Skeletal muscle satellite cell (primary cell): ENCODE measurements at regions not wholly inside any gene's neighbourhood (a gene's known extent, or its start where the extent isn't known, plus 50 kb on each side); places are given as distances from the start of the nearest gene placed in this dataset.

Experiments
- H3K27me3 ChIP-seq: 2 replicates; pipeline ENCODE4 v1.7.0; 2013; ENCODE audit warnings: low read length; ENCODE audit not compliant: control insufficient read depth, insufficient read depth
- H3K36me3 ChIP-seq: 2 replicates; pipeline ENCODE4 v1.7.0; 2013; ENCODE audit warnings: mild to moderate bottlenecking, control low read depth, low read length; ENCODE audit not compliant: insufficient read depth
- H3K4me1 ChIP-seq: 2 replicates; pipeline ENCODE4 v1.7.0; 2013; ENCODE audit warnings: low read length; ENCODE audit not compliant: control insufficient read depth, insufficient read depth
- H3K4me2 ChIP-seq: 2 replicates; pipeline ENCODE4 v1.7.0; 2013; ENCODE audit warnings: mild to moderate bottlenecking, low read length
- H3K4me3 ChIP-seq: 2 replicates; pipeline ENCODE4 v1.7.0; 2013; ENCODE audit warnings: low read length
- H3K9ac ChIP-seq: 2 replicates; pipeline ENCODE4 v1.7.0; 2013; ENCODE audit warnings: mild to moderate bottlenecking, low read depth, low read length, moderate library complexity
- H3K9me3 ChIP-seq: replicated peaks from 2 replicates; pipeline ENCODE4 v1.7.0; 2013; ENCODE audit warnings: mild to moderate bottlenecking, control low read depth, low read length

- no peaks in the 10 kb centered on the region for H3K36me3 ChIP-seq
- H3K9ac ChIP-seq = no peak overlapping the region
- H3K4me2 ChIP-seq = no peak overlapping the region
- no peaks in the 10 kb centered on the region for H3K9me3 ChIP-seq
- no peak overlapping the region for H3K4me3 ChIP-seq
- no peaks in the 10 kb centered on the region for H3K4me1 ChIP-seq
- no peaks in the 10 kb centered on the region for H3K27me3 ChIP-seq
Observed at GRCh38 chr9:88923653-88924288, 67.5 kb upstream of the S1PR3 start.

GRCh38 chr9:88925481-88925880 lies 65.8 kb upstream of the S1PR3 start:
- no peaks in the 10 kb centered on the region for H3K9me3 ChIP-seq
- H3K4me1 ChIP-seq = no peaks in the 10 kb centered on the region
- H3K9ac ChIP-seq = no peak overlapping the region
- no peaks in the 10 kb centered on the region for H3K27me3 ChIP-seq
- H3K4me2 ChIP-seq = no peak overlapping the region
- no peak overlapping the region for H3K4me3 ChIP-seq
- no peaks in the 10 kb centered on the region for H3K36me3 ChIP-seq

GRCh38 chr9:88926781-88927505 lies 64.3 kb upstream of the S1PR3 start:
- no peaks in the 10 kb centered on the region for H3K9me3 ChIP-seq
- no peaks in the 10 kb centered on the region for H3K27me3 ChIP-seq
- H3K4me3 ChIP-seq = no peak overlapping the region
- no peaks in the 10 kb centered on the region for H3K4me1 ChIP-seq
- H3K9ac ChIP-seq = no peak overlapping the region
- H3K36me3 ChIP-seq = no peaks in the 10 kb centered on the region
- no peak overlapping the region for H3K4me2 ChIP-seq

GRCh38 chr9:88927510-88927909 lies 63.8 kb upstream of the S1PR3 start:
- no peaks in the 10 kb centered on the region for H3K4me1 ChIP-seq
- H3K36me3 ChIP-seq = no peaks in the 10 kb centered on the region
- H3K4me3 ChIP-seq = no peak overlapping the region
- H3K9me3 ChIP-seq = no peaks in the 10 kb centered on the region
- no peak overlapping the region for H3K4me2 ChIP-seq
- no peak overlapping the region for H3K9ac ChIP-seq
- H3K27me3 ChIP-seq = no peaks in the 10 kb centered on the region

GRCh38 chr9:88930716-88931115 lies 60.6 kb upstream of the S1PR3 start:
- no peak overlapping the region for H3K4me2 ChIP-seq
- H3K4me3 ChIP-seq = no peak overlapping the region
- H3K9ac ChIP-seq = no peak overlapping the region
- H3K36me3 ChIP-seq = no peaks in the 10 kb centered on the region
- no peaks in the 10 kb centered on the region for H3K9me3 ChIP-seq
- no peaks in the 10 kb centered on the region for H3K4me1 ChIP-seq
- H3K27me3 ChIP-seq = peaks cover 4% of the 10 kb centered on the region

GRCh38 chr9:88932766-88933165 lies 58.5 kb upstream of the S1PR3 start:
- Histone ChIP-seq H3K4me2 (no peak overlapping the region), H3K9me3 (no peaks in the 10 kb centered on the region), H3K9ac (no peak overlapping the region), H3K36me3 (no peaks in the 10 kb centered on the region), H3K27me3 (peaks cover 4% of the 10 kb centered on the region), H3K4me1 (no peaks in the 10 kb centered on the region), H3K4me3 (no peak overlapping the region)

- Histone ChIP-seq H3K9ac (no peak overlapping the region), H3K27me3 (peaks cover 4% of the 10 kb centered on the region), H3K4me1 (no peaks in the 10 kb centered on the region), H3K4me3 (no peak overlapping the region), H3K36me3 (no peaks in the 10 kb centered on the region), H3K9me3 (no peaks in the 10 kb centered on the region), H3K4me2 (no peak overlapping the region)
Observed at GRCh38 chr9:88933607-88934379, 57.5 kb upstream of the S1PR3 start.

- Histone ChIP-seq H3K9me3 (no peaks in the 10 kb centered on the region), H3K4me1 (no peaks in the 10 kb centered on the region)
Observed at GRCh38 chr9:88934876-88935535, 56.3 kb upstream of the S1PR3 start.

GRCh38 chr9:88936132-88936531 lies 55.1 kb upstream of the S1PR3 start:
- H3K27me3 ChIP-seq = peaks cover 4% of the 10 kb centered on the region

More at GRCh38 chr9:88934876-88935535, 56.3 kb upstream of the S1PR3 start:
- H3K4me3 ChIP-seq = no peak overlapping the region
- no peaks in the 10 kb centered on the region for H3K36me3 ChIP-seq
- H3K9ac ChIP-seq = no peak overlapping the region
- peaks cover 4% of the 10 kb centered on the region for H3K27me3 ChIP-seq
- no peak overlapping the region for H3K4me2 ChIP-seq

GRCh38 chr9:88936668-88937067 lies 54.6 kb upstream of the S1PR3 start:
- H3K4me3 ChIP-seq = no peak overlapping the region
- no peaks in the 10 kb centered on the region for H3K4me1 ChIP-seq
- H3K36me3 ChIP-seq = no peaks in the 10 kb centered on the region
- no peaks in the 10 kb centered on the region for H3K9me3 ChIP-seq
- peaks cover 4% of the 10 kb centered on the region for H3K27me3 ChIP-seq
- H3K9ac ChIP-seq = no peak overlapping the region
- H3K4me2 ChIP-seq = no peak overlapping the region

More at GRCh38 chr9:88936132-88936531, 55.1 kb upstream of the S1PR3 start:
- H3K9ac ChIP-seq = no peak overlapping the region
- no peaks in the 10 kb centered on the region for H3K4me1 ChIP-seq
- H3K4me2 ChIP-seq = no peak overlapping the region
- no peaks in the 10 kb centered on the region for H3K9me3 ChIP-seq
- no peak overlapping the region for H3K4me3 ChIP-seq
- no peaks in the 10 kb centered on the region for H3K36me3 ChIP-seq

GRCh38 chr9:88937248-88937647 lies 54.0 kb upstream of the S1PR3 start:
- Histone ChIP-seq H3K27me3 (peaks cover 4% of the 10 kb centered on the region), H3K9me3 (no peaks in the 10 kb centered on the region), H3K4me2 (no peak overlapping the region), H3K9ac (no peak overlapping the region), H3K36me3 (no peaks in the 10 kb centered on the region), H3K4me1 (no peaks in the 10 kb centered on the region), H3K4me3 (no peak overlapping the region)
